MM.1S (cell line): ENCODE measurements at regions not wholly inside any gene's neighbourhood (a gene's known extent, or its start where the extent isn't known, plus 50 kb on each side); places are given as distances from the start of the nearest gene placed in this dataset.

Experiments
- DNase-seq: peaks from one replicate; pipeline ENCODE4 v3.0.0-alpha.2; 2015
- H2AFZ ChIP-seq: fragments of 300-600 bp; sonication (generic); 2 replicates; pipeline ENCODE4 v1.6.0; 2016; ENCODE audit warnings: antibody characterized with exemption, low read length
- H3F3A ChIP-seq: fragments of 300-600 bp; sonication (generic); 2 replicates; pipeline ENCODE4 v1.6.1; 2016; ENCODE audit warnings: mild to moderate bottlenecking, antibody characterized with exemption, low read length, moderate library complexity, mixed read lengths; ENCODE audit not compliant: insufficient read depth
- H3K27ac ChIP-seq: fragments of 300-600 bp; sonication (generic); 2 replicates; pipeline ENCODE4 v1.5.1; 2016; ENCODE audit warnings: mild to moderate bottlenecking, low read length
- H3K27me3 ChIP-seq: fragments of 300-600 bp; sonication (generic); replicated peaks from 2 replicates; pipeline ENCODE4 v1.6.0; 2016; ENCODE audit warnings: low read length; ENCODE audit not compliant: insufficient read depth
- H3K36me3 ChIP-seq: fragments of 300-600 bp; sonication (generic); replicated peaks from 2 replicates; pipeline ENCODE4 v1.6.1; 2016; ENCODE audit warnings: mild to moderate bottlenecking, low read length, mixed read lengths; ENCODE audit not compliant: insufficient read depth
- H3K4me1 ChIP-seq: fragments of 300-600 bp; sonication (generic); 2 replicates; pipeline ENCODE4 v1.6.1; 2016; ENCODE audit warnings: low read length, mixed read lengths
- H3K4me2 ChIP-seq: fragments of 300-600 bp; sonication (generic); 2 replicates; pipeline ENCODE4 v1.6.0; 2016; ENCODE audit warnings: low read depth, low read length
- H3K4me3 ChIP-seq: fragments of 300-600 bp; sonication (generic); 2 replicates; pipeline ENCODE4 v1.5.1; 2016; ENCODE audit warnings: low read length, mixed read lengths
- H3K79me2 ChIP-seq: fragments of 300-600 bp; sonication (generic); 2 replicates; pipeline ENCODE4 v1.6.1; 2016; ENCODE audit warnings: mixed run types, low read length, mixed read lengths
- H3K9ac ChIP-seq: fragments of 300-600 bp; sonication (generic); 2 replicates; pipeline ENCODE4 v1.6.1; 2016; ENCODE audit warnings: low read length, mixed read lengths
- H3K9me2 ChIP-seq: fragments of 300-600 bp; sonication (generic); replicated peaks from 2 replicates; pipeline ENCODE4 v1.6.1; 2016; ENCODE audit warnings: mild to moderate bottlenecking, low read length, mixed read lengths; ENCODE audit not compliant: insufficient read depth
- H3K9me3 ChIP-seq: fragments of 300-600 bp; sonication (generic); replicated peaks from 2 replicates; pipeline ENCODE4 v1.6.1; 2016; ENCODE audit warnings: mild to moderate bottlenecking, low read length, mixed read lengths; ENCODE audit not compliant: insufficient read depth
- H4K20me1 ChIP-seq: fragments of 300-600 bp; sonication (generic); 2 replicates; pipeline ENCODE4 v1.6.1; 2016; ENCODE audit warnings: mild to moderate bottlenecking, low read length, moderate library complexity, mixed read lengths; ENCODE audit not compliant: insufficient read depth
- EZH2 ChIP-seq: fragments of 300-600 bp; sonication (generic); optimal IDR thresholded peaks from 2 replicates; pipeline ENCODE3; 2017; ENCODE audit warnings: low read depth, mild to moderate bottlenecking, antibody characterized with exemption, low read length, mixed read lengths
- EZH2phosphoT487 ChIP-seq: fragments of 300-600 bp; sonication (generic); IDR thresholded peaks from 2 replicates; pipeline ENCODE4 v1.6.1; 2018; ENCODE audit warnings: antibody characterized with exemption, low read length
- TF ChIP-seq, protein P1 (sequence below): fragments of 300-600 bp; sonication (generic); IDR thresholded peaks from 2 replicates; pipeline ENCODE4 v1.5.1; 2016; ENCODE audit warnings: antibody characterized with exemption, low read length, mixed read lengths

DNA sequence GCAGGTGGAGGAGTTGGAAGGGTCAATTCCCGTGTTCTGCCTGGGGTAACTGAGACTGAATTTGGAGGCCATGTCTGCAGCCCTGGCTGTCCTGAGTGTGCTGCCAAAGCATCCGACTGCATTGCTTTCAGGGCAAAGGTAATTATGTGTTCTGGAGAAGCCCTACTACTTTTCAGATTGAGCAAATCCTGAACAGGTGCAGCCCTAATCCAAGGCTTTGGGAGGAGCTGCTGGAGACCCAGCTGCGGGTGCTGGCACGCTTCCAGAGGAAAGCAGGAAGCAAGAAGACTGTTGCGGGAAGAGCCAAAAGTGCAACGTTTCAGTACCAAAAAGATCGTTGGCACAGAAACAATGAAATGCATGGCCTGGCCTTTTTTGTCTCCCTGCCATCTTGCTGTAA lies 73.7 kb upstream of the NRIP1 start:
- no peaks in the 10 kb centered on the region for H3K9me3 ChIP-seq
- H3F3A ChIP-seq = no peaks in the 10 kb centered on the region
- no peak for DNase-seq
- no peak overlapping the region for H3K4me3 ChIP-seq
- H3K79me2 ChIP-seq = no peaks in the 10 kb centered on the region
- no peaks in the 10 kb centered on the region for H3K27me3 ChIP-seq
- H3K4me2 ChIP-seq = no peak overlapping the region
- H3K27ac ChIP-seq = no peak overlapping the region
- no peak overlapping the region for H2AFZ ChIP-seq
- no peak overlapping the region for H3K9ac ChIP-seq
- TF ChIP-seq, protein P1, sequence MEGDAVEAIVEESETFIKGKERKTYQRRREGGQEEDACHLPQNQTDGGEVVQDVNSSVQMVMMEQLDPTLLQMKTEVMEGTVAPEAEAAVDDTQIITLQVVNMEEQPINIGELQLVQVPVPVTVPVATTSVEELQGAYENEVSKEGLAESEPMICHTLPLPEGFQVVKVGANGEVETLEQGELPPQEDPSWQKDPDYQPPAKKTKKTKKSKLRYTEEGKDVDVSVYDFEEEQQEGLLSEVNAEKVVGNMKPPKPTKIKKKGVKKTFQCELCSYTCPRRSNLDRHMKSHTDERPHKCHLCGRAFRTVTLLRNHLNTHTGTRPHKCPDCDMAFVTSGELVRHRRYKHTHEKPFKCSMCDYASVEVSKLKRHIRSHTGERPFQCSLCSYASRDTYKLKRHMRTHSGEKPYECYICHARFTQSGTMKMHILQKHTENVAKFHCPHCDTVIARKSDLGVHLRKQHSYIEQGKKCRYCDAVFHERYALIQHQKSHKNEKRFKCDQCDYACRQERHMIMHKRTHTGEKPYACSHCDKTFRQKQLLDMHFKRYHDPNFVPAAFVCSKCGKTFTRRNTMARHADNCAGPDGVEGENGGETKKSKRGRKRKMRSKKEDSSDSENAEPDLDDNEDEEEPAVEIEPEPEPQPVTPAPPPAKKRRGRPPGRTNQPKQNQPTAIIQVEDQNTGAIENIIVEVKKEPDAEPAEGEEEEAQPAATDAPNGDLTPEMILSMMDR = no peak
- TF ChIP-seq EZH2phosphoT487 (no peak), EZH2 (no peak)
- H3K36me3 ChIP-seq = no peaks in the 10 kb centered on the region
- no peaks in the 10 kb centered on the region for H4K20me1 ChIP-seq
- no peaks in the 10 kb centered on the region for H3K4me1 ChIP-seq
- H3K9me2 ChIP-seq = no peaks in the 10 kb centered on the region

DNA sequence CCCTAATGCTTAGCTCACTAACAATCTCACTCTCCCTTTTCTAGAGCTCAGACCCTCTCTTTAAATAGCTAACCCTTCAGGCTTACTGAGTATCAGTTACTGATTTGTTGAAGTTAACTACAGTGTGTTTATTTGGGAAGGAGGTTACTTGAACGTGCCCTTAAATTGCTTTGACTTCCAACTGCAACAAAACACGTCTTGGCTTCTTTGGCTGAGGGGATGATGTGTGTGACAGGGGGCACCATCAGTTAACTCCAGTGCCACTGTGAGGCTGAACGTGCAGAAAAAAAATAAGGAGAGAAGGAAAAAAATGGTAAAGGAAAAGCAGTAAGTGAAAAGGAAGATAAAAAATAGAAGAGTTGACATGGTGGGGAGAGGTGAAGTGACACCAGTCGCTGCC lies 75.1 kb upstream of the NRIP1 start:
- no peaks in the 10 kb centered on the region for H3K79me2 ChIP-seq
- H2AFZ ChIP-seq = no peak overlapping the region
- H4K20me1 ChIP-seq = no peaks in the 10 kb centered on the region
- H3K9me3 ChIP-seq = no peaks in the 10 kb centered on the region
- no peaks in the 10 kb centered on the region for H3K36me3 ChIP-seq
- H3F3A ChIP-seq = no peaks in the 10 kb centered on the region
- H3K27me3 ChIP-seq = no peaks in the 10 kb centered on the region
- no peak overlapping the region for H3K4me3 ChIP-seq
- no peak for DNase-seq
- no peaks in the 10 kb centered on the region for H3K4me1 ChIP-seq
- H3K9me2 ChIP-seq = no peaks in the 10 kb centered on the region
- H3K27ac ChIP-seq = no peak overlapping the region
- H3K9ac ChIP-seq = no peak overlapping the region
- no peak overlapping the region for H3K4me2 ChIP-seq
- TF ChIP-seq EZH2phosphoT487 = no peak
- TF ChIP-seq EZH2 = no peak
- TF ChIP-seq, protein P1 = no peak

DNA sequence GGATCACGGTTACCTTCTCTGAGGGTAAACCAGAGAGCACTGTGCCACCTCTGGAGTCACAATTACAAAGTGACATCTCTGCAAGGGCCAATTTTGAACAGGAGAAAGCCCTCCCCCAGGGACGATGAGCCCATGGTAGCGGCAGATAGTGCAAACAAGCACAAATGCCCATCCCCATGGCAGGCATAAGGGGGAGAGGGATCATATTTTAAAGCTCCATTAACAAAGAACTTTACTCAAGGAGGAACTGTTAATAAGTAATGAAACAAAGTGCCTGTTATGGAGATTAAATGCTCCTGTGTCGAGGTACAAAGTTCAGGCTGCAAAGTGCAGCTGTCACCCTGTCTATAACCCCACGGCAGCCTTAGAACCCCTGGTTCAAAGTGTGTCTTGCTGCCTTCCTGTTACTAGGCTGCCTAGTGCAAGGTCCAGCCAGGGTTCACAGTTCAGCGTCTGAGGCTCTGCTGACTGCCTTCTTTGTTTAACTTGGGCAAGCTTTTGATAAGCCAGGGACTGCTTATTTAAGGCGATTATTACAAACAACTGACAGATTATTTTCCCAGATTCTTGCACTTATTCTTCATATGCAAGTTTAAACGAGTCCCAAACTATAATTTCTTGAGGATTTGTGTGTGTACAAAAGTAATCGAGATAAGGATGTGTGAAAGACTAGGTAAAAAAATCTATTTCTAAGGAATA lies 75.7 kb upstream of the NRIP1 start:
- no peaks in the 10 kb centered on the region for H3K4me1 ChIP-seq
- H3K36me3 ChIP-seq = no peaks in the 10 kb centered on the region
- H3K9me3 ChIP-seq = no peaks in the 10 kb centered on the region
- no peak overlapping the region for H3K27ac ChIP-seq
- no peaks in the 10 kb centered on the region for H3F3A ChIP-seq
- H3K9me2 ChIP-seq = no peaks in the 10 kb centered on the region
- TF ChIP-seq, protein P1 = no peak
- no peak overlapping the region for H3K4me2 ChIP-seq
- no peak for DNase-seq
- no peak overlapping the region for H3K9ac ChIP-seq
- no peaks in the 10 kb centered on the region for H3K27me3 ChIP-seq
- no peak overlapping the region for H2AFZ ChIP-seq
- no peak overlapping the region for H3K4me3 ChIP-seq
- no peaks in the 10 kb centered on the region for H3K79me2 ChIP-seq
- no peaks in the 10 kb centered on the region for H4K20me1 ChIP-seq
